Non-pigmented ciliary epithelial cell (primary cell): ENCODE measurements at regions not wholly inside any gene's neighbourhood (a gene's known extent, or its start where the extent isn't known, plus 50 kb on each side); places are given as distances from the start of the nearest gene placed in this dataset.

ENCODE experiments used
- DNase-seq: peaks from one replicate; pipeline ENCODE4 v3.0.0-alpha.2; 2010; ENCODE audit warnings: low read depth

DNA sequence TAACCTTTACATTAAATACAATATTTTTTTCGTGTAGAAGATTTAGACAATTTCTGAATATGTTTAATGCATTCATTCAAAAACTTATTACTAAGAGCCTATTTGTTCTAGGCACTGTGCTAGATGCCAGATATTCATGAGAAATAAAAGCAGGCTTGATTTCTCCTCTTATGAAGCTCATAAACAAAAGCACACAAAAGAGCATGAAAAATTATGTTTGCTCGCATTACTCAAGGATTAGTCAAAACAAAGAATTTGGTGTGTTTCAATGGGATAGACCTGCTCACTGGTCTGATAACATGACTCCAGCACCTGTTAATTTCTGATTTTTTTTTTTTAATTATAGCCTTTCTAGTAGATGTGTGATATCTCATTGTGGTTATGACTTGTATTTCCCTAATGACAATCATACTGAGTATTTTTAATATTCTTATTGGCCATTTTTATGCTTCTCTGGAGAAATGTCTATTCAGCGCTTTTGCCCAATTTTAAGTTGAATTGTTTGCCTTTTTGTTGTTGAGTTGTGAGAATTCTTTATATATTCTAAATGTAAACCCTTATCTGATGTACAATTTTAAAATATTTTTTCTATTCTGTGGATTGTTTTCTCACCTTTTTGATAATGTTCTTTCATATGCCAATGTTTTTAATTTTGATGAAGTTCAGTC is 382.3 kb upstream of the ADGRL4 start:
- no peak for DNase-seq

DNA sequence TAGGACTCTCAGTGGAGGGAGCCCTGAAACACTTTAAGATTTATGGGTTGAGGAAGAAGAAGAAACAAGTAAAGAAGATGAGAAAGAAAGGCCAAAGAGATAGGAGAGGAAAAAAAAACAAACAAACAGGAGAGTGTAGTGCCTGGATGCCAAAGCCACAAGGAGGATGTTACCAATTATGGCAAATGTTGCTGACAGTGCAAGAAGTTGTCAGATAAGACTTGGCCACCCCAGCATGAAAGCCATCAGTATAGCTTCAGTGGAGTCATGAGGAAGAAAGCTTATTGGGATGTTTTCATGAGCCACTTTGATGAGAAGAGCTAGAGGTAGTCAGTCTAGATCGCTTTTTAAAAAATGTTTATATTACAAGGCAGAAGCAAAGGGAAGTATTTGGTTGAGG is 380.2 kb upstream of the ADGRL4 start:
- no peak for DNase-seq

DNA sequence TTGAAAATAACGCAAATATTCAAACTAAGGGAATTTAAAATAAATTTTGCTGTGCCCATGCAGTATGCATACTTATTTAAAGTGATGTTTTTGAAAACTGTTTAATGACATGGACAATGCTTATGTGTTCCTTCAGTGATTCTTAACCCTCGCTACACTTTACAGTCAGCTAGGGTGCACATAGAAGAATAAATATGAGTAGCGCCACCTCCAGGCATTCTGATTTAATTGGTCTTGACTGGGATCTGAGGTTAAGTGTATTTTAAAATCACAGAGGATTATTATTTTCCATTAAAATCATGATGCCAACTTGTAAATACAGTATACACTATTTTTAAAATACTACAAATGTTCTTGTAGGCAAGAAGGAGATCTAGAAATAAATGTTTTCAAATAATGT is 373.5 kb upstream of the ADGRL4 start:
- DNase-seq, result no peak

DNA sequence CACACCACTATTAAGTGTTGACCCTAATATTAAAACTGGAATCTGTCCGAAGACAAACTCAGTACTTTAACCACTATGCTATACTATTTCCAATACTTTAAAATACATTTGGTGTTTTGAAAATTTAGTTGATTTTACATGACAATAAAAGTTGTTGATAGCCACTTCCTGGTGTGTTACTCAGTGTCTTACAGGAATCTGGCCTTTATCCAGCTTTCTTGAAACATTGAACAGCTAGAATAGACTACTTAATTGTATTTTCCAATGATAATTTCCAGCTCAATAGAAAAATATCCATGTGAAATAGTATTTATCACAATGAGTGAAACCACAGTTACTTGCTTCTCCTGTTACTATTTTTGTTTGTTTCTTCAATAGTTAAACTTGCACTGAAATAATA is 369.6 kb upstream of the ADGRL4 start:
- no peak for DNase-seq

DNA sequence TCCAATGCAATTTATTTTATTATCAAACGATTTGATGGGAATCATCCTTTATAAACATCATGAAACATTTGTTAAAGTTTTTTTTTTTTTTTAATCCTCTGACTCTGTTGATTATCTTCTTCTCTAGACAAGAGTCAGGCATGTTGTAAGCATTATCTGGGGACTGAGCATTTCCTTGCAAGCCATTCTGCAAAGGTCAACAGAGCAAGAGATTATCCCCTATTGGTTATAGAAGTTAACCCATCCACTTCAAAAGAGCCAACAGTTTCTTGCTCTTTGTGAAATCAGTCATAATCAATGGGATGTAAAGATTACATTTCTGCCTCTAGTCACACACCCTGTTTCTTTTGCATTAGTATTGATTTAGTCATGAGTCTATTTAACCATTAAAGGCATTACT is 368.8 kb upstream of the ADGRL4 start:
- no peak for DNase-seq

DNA sequence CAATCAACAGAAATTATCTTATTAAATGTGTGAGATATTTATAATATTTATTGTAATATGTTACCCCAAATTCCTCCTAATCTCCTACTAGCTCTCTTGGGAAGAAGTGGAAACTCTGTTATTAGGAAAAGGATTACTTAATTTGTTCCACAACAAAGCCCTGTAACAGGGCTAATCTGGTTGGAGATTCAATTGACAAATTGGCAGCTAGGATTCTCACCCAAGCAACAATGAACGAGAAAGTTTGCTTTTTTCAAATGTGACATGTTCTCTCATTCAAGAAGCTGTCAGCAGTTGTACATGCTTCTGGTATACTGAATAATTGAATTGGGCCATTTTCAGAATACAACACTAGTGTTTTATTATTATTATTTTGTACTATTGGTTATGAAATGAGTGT is 367.9 kb upstream of the ADGRL4 start:
- DNase-seq, result no peak

DNA sequence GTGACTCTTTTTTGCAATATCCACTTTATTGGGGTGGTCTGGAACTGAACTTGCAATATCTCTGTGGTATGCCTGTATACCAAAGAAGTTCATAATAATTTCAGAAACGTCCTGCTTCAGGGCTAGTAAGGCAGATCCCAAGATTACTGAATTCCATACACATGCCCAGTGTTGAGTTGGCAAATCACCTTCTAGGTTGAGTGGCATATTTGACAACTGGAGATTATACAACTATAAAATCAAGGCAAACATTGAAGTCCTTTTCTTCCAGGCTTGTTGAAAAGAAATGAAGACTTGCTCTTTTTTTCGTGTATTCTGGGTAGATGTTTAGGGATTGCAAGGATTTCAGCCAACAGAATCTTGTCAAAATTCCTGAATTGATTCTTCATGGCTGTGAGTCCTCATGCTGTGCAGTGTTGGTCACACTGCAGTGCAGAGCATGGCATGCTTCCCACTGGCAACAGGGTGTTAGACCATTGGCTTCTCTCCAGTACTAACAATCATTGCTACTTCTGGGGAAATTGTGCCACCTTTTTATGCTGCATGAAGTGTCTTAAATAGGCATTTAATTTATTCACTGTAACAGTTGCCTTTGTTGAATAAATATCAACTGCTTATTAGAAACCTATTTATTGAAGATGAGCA is 367.1 kb upstream of the ADGRL4 start:
- no peak for DNase-seq

DNA sequence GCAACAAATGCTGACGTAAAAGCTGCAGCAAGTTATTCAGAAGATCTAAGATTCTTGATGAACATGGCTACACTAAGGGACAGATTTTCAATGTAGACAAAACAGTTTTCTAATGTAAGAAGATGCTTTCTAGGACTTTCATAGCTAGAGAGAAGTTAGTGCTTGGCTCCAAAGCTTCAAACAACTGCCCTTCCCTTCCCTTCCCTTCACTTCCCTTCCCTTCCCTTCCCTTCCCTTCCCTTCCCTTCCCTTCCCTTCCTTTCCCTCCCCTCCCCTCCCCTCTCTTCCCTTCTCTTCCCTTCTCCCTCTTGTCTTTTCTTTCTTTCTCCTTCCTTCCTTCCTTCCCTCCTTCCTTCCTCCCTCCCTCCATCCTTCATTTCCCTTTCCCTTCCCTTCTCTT is 365.3 kb upstream of the ADGRL4 start:
- DNase-seq, result no peak

DNA sequence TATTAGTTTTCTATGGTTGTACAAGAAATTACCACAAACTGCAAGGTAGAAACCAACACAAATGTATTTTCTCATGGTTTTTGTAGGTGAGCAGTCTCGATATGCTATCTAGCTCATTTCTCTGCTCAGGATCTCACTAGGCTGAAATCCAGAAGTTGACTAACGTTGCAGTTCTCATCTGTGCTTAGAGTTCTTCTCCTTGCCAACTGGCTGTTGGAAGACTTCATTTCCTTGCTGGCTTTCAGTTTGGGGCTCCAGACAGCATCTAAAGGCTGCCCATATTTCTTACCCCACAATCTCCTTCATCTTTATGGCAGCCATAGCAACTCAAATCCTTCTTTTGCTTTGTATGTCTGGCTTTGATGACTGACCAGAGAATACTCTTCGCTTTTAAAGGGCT is 362.6 kb upstream of the ADGRL4 start:
- no peak for DNase-seq

DNA sequence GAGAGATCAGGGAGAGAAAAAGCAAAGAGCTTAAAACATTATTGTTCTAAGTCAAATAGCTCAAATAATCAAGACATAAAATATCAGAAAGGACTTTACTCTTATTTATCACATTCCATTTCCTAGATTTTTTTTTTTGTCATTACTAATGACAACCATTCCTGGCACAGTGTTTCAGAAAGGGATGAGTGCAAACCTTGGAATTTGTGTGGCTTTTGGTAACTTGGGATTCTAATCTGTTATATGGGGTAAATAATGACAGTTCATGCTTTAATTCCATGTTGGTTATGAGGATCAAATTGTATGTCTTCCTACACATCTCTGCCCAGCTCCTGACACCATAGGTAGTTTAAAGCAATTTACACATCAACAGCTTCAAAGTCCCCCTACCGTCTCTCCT is 358.4 kb upstream of the ADGRL4 start:
- DNase-seq, result no peak

DNA sequence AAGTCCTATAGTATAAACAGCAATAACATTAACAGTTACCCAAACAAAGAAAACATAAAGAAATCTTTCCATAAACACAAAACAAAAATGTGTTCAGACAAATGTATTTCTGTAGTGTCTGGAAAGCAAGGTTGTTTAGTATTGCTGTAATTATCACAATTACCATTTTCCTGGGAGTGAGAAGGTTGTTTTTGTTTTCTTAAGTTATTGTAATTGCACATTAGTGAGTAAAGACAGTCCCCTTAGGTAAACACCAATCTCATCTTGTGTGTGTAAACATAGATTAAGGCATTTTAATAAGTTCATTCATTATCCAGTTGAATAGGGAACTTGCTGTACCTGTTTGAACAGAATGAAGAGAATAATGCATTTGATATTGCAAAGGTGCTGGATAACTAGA is 356.9 kb upstream of the ADGRL4 start:
- no peak for DNase-seq

DNA sequence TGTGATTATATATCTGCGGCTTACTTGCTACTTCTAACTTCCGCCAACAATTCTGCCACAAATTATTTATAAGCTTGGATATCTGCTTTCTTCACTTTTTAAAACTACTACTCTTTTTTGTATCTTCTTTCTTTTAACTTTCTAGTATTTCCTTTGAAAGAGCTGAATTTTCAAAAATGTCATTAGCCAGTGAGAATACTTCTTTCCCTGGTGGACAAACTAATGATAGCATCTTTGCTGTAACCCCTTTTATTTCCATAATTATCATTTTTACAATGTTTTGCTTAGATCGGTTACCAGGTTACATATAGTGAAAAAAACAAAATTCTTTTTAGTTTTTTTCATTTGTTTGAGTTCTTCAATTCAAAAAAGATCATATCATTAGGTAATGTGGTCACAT is 355.9 kb upstream of the ADGRL4 start:
- DNase-seq, result no peak

DNA sequence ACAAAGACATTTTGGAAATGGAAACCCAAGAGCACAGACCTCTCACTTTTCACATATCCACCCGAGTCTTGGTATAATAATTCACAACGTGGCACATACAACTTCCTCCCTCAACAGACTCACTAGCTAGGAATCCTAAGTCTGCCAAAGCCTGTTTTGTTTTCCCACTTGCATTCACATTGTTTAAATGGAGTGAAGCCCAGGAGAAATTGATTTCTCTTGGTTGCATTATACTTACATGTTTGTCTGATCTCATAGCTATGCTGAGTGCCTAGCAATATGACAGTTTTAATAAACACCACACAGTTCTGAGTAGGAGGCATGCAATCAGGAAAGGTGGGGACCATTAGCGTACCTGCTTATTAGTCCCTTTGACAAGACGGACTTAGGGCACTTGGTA is 348.6 kb upstream of the ADGRL4 start:
- DNase-seq, result peak; percentile 41

DNA sequence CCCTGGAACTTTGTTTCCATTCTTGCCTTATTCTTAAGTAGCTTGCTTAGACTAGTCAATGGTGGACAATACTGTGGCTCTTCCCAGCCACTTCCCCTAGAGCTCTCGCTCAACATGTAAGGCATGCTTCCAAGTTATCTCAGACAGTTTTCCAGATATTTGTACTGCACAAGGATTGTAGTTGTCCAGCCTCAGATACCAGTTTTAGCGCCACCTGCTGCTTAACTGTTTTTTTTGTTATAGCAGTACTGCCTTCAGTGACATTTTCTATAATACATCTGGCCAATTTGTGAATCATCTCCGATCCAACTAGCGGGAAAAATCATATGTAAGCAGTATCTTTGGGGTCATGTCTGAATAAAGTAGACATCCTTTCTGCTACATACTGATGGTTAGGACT is 346.7 kb upstream of the ADGRL4 start:
- DNase-seq, result peak; percentile 22

DNA sequence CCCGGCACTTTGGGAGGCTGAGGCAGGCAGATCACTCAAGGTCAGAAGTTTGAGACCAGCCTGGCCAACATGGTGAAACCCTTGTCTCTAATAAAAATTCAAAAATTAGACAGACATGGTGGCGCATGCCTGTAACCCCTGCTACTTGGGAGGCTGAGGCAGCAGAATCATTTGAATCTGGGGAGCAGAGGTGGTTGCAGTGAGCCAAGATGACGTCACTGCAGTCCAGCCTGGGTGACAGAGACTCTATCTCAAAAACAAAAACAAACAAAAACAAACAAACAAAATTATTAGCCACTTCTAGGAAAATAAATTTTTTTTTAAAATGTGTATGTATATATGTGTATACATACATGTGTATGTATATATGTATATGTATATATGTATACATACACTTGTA is 320.3 kb upstream of the ADGRL4 start:
- DNase-seq, result no peak

DNA sequence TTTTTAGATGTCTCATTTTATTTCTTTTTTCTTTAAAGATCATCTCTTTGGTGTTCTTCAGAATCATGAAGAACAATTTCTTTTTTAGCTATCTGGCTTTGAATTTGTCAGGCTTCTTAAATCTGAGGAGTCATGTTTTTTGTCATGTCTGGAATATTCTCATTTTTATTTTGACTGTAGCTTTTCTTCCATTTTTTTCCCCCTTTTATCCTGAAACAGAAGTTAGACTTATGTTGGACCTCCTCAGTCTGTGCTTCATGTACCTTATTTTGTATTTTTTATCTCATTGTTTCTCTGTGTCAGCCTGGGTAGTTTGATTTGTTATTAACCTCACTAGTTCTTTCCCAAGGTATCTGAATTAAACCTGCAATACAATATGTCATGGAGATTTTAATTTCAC is 319.2 kb upstream of the ADGRL4 start:
- no peak for DNase-seq

DNA sequence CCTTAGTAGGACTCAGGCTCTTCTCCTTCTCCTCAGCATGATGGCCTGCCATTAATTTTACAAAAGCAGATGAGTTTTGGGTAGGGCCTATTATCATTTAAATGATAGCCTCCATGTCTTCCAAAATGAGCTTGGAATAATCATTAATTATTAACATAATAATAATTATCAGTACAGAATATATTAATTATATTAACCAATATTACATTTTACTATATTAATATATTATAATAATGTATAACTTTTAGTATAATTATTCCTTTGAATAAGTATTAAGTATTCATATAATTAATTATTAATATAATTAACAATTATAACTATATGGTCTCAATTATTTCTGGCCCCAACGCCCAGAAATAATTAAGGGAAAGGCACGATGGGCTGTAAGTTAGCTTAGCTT is 318.6 kb upstream of the ADGRL4 start:
- no peak for DNase-seq

DNA sequence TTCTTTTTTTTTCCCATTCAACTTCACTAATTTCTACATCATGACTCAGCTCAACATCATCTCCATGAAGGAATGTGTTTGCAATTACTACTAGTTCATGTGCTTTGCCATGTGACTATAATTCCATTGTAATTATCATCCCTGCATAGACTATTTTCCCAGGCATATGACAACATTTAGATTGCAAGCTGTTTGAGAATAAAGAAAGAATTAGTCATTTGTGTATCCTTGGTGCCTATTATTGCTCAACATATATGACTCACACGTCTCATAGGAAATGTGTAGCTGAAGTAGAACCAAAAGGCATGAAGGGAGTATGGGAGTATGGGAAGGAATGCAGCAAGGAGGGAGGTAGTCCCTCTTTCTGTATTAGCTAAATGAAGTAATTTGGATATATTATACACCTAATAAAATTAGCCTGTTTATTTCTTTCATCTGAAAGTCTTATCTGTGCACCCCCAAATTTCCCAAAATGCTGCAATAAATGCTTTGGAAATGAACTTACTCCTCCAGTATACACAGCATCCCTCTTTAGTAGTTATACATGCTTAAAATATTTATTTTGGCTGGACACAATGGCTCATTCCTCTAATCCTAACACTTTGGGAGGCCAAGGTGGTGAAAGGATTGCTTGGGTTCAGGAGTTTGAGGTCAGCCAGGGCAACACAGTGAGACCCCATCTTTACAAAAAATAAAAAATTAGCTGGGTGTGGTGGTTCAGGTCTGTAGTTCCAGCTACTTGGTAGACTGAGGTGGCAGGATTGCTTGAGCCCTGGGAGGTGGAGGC is 316.9 kb upstream of the ADGRL4 start:
- peak; percentile 95 for DNase-seq

DNA sequence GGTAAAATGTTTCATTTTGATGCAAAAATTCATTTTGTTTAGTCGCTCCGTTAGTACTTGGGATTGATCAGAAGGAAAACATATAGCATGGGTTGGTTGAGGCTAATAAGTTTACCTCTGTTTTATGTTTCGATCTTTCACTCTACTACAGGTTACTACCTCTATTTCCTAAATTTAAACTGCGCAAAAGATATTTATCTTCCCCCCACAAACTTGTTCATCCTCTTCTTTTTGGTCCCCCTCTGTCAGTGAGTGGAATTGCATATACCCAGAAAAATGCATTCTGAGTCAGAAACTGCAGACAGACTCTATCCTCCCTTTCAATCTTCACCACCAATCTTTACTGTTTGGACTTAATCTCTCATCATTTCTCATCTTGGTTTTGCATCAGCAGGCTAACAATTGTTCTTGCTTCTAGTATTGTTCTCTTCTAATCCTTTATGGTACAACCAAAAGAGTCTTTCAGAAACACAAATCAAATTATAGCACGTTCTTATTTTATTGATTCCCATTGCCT is 316.0 kb upstream of the ADGRL4 start:
- DNase-seq, result peak; percentile 5

DNA sequence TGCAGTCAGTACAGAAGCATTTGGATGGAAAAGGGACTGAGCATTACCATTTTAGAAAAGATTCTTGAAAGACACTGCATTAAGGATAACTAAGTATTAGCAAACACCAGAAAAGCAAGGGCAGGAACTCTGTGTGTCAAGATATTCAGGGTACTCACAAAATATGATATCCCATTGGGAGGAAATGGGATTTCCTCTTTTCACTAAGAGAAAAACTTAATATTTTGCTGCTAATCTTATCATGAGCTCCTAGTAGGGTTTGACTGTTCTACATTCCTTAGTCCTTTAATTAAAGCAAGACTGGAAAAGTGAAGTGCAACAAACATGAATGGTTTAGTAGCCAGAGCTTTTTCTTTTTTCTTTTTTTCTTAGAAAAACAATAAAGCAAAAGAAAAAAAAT is 305.9 kb upstream of the ADGRL4 start:
- DNase-seq, result no peak

DNA sequence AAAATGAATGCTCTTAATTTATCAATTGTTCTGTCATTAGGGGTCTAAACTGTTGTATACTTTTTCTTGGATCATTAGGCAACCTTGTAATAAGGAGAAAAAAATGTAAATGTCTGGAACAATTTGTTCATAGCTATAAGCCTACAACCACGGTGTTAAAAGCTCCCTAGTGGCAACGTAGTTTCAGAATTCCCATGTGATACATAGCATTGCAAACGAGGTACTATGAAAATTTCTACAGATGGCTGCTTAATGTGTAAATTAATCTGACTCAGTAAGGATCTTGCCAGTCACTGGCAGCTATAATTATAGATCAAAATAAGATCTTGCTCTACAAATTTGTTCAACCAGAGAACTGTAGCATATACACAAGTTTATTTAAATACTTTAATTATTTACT is 304.1 kb upstream of the ADGRL4 start:
- no peak for DNase-seq

DNA sequence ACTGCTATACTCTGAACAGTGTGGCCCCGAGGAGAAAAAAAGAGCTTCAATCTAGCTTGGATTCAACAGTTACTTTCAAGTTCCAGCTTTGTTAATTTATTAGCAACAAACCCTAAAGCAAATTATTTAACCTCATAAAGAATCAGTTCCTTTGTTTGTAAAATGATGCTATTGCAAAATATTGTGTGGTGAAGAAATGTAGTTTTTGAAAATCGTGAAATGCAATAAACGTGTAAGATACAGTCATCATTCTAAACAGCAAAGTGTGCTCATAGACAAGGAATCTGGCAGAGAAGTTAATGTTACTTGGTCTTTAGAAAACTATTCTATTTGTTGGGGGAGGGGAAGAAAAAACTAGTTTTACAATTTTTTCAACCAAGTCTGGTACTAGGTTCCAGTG is 297.6 kb upstream of the ADGRL4 start:
- DNase-seq, result no peak

DNA sequence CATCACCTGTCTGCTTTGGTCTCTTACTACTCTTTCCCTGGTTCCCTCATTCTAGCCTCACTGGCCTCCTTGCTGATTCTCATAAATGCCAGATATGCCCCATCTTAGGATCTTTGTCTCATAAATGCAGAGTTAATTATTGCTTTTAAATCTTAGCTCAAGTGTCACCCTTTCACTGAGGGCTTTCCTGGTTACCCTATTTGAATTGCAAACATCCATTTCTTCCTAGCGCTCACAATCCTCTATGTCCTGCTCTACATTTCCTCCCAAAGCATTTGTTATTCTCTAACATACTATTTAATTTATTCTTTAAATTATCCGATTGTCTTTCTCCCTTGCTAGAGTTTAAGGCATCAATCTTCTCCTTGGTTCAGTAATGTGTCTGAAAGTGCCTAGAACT is 296.5 kb upstream of the ADGRL4 start:
- no peak for DNase-seq
